ENCODE measurements at regions not wholly inside any gene's neighbourhood (a gene's known extent, or its start where the extent isn't known, plus 50 kb on each side); places are given as distances from the start of the nearest gene placed in this dataset.

DNA sequence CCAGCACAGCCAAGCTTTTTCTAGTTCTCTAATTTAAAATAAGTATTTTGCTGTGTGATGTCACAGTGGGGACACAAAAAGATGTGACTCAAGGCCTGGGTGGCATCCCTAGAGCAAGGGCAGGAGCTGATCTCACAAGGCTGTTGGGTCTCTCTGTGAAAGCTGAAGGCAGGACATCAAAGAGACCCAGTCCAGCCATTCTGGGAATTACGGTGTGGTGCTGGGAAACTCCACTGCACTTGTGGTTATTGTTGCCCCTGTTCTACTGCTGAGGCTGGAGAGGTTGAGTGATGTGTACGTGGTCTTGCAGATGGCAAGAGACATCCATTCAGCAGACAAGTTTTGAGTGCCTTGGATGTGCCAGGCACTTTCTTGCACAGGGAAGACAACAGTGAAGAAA is 352.9 kb downstream of the CYRIA start:
- TF ChIP-seq, protein P1, sequence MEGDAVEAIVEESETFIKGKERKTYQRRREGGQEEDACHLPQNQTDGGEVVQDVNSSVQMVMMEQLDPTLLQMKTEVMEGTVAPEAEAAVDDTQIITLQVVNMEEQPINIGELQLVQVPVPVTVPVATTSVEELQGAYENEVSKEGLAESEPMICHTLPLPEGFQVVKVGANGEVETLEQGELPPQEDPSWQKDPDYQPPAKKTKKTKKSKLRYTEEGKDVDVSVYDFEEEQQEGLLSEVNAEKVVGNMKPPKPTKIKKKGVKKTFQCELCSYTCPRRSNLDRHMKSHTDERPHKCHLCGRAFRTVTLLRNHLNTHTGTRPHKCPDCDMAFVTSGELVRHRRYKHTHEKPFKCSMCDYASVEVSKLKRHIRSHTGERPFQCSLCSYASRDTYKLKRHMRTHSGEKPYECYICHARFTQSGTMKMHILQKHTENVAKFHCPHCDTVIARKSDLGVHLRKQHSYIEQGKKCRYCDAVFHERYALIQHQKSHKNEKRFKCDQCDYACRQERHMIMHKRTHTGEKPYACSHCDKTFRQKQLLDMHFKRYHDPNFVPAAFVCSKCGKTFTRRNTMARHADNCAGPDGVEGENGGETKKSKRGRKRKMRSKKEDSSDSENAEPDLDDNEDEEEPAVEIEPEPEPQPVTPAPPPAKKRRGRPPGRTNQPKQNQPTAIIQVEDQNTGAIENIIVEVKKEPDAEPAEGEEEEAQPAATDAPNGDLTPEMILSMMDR (IDR thresholded peaks at IDR 0.05), result no peak
- no peak for TF ChIP-seq POLR2A (IDR thresholded peaks at IDR 0.05)

Measured in thyroid gland (tissue), 4 donors.